HG03520 (cell line): ENCODE measurements at regions not wholly inside any gene's neighbourhood (a gene's known extent, or its start where the extent isn't known, plus 50 kb on each side); places are given as distances from the start of the nearest gene placed in this dataset.
"Not testable (repeated sequence)": the region's sequence is repeated elsewhere in the genome, so short reads cannot be mapped to it uniquely, and the experiment has no call there.

Experiments used
- ATAC-seq: cut with Tn5 transposase; IDR thresholded peaks from one replicate; pipeline ENCODE4 v1.9.1; 2021; ENCODE audit warnings: mild to moderate bottlenecking, moderate library complexity; ENCODE audit not compliant: unreplicated experiment

- no peak for ATAC-seq
Observed at GRCh38 chr4:186845137-186845842, 121.6 kb upstream of the FAT1 start.

- ATAC-seq = no peak
Observed at GRCh38 chr4:186846426-186846825, 122.8 kb upstream of the FAT1 start.

DNA sequence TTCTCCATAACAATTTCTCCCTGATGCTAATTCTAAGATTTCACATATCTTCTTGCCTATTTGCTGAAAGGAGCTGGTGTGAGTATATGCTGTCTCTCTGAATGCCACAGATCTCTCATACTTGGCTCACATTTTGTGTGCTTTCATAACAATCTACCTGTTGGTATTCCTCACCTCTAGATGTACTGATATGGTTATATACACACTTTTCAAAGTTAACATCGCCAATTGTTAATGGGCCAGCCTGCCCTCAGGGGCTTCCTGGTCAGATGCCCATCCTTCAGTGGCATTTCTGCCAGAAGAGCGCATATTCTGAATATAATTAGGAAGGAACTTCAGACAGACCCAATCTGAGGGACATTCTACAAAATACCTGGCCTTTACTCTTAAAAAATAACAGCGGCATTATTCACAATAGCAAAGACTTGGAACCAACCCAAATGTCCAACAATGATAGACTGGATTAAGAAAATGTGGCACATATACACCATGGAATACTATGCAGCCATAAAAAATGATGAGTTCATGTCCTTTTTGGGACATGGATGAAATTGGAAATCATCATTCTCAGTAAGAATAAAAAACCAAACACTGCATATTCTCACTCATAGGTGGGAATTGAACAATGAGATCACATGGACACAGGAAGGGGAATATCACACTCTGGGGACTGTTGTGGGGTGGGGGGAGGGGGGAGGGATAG lies 123.9 kb upstream of the FAT1 start:
- not testable (repeated sequence) for ATAC-seq

- no peak for ATAC-seq
Observed at GRCh38 chr4:186848437-186848836, 124.8 kb upstream of the FAT1 start.

- ATAC-seq = no peak
Observed at GRCh38 chr4:186851291-186852072, 127.8 kb upstream of the FAT1 start.

DNA sequence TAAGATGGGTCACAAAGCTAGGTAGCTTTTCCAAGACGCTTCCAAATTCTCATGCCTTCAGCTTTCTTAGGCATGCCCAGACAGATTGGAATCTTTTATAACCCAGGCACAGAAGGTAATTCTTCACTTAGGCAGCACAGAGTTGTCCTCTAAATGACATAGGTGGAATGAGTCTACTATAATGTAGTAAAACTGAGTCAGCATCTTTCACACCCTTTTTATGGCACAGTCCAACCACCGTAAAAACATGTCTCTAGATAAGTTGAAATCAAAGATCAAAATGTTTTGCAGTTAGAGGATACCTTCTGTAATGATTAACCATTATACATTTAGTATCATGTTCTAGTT lies 128.4 kb upstream of the FAT1 start:
- ATAC-seq = no peak

DNA sequence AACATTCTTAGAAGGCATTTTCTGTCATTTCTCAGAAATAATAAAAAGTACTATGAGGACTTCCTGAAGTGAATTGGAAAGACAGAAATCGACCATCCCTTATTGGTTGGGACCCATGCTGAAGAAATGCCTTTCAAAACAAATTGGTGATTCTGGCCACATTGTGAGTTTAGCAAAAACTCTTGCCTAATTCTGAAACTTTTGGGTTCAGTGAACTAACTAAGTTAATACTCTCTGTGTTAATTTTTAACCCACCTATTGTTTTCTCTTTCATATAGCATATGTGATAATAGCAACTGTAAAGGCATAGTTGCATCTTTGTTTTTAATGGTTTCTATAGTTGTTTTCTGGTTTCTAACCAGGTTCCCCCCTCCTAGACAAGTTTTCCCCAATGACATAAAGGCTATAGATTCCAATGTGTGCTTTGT lies 129.3 kb upstream of the FAT1 start:
- ATAC-seq = no peak

DNA sequence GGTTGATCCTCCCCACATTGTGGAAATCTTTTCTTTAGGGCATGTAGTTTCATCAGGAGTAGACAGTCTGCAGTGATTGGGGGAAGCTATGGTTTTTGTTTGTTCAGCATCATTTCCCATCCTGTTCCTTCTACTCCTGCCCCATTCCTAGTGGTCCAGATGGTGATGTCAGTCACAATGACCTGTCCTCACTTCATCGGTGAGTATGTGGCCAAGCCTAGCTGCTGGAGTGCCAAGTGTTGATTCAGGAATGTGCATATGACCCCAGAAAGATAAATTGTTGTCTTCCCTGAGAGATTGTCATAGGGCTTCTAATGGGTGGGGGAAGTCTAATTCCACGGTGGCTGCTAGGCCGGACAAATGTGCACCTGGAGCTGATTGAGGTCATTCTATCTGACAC lies 130.6 kb upstream of the FAT1 start:
- no peak for ATAC-seq

DNA sequence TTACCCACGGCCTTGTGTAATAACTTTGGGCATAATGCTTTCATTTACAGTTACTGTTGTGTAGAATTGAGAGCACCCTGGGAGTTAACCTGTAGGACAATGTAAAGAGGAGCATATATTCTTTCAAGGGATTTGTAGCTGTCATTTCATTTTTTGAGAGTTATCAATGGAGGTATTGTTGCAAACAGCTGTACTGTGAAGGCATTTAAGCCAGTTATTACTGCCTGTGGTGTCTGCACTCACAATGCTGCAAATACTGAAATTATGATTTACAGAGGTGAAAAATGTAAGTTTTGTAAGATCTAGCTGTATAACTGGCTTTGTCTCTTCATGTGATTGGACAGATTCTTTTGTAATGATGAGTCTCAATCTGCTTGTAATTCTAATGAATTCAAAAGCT lies 131.5 kb upstream of the FAT1 start:
- no peak for ATAC-seq

DNA sequence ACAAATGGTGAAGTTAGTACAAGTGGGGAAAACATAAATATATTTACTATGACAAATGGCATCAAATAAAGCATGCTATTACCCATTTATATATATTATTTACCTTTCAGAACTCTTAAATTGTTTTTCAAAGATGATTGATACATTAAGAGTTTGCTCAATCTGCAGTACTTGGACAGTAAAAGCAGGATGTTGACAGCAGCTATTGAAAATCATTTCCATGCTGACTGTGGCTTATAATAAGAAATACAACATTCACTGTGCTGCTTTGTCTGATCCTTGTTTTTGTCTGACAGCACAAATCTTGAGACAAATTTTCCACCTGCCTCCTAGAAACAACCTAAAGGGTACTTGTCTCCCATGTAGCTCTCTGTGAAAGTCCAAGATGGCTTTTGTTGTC lies 134.1 kb upstream of the FAT1 start:
- ATAC-seq = no peak

DNA sequence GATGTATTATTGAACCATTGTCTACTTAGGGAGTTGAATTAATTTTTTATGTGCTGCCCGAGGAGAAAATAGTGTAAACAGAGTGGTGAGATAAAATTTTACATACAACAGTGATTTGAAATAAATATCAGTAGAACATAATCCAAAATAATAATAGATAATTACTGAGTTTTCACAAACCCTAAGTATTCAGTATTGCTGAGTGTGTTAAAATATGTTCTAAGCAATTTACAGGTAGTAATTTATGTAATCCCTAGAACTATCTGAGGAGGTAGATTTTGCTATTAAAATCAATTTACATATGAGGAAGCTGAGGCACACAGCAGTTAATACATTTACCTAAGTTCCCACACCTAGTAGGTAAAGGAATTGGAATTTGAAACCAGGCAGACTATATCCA lies 134.7 kb upstream of the FAT1 start:
- no peak for ATAC-seq

- no peak for ATAC-seq
Observed at GRCh38 chr4:186859420-186859819, 135.8 kb upstream of the FAT1 start.

GRCh38 chr4:186861317-186861716 lies 137.7 kb upstream of the FAT1 start:
- ATAC-seq = no peak

GRCh38 chr4:186871856-186872255 lies 148.2 kb upstream of the FAT1 start:
- no peak for ATAC-seq

- not testable (repeated sequence) for ATAC-seq
Observed at GRCh38 chr4:186873095-186873494, 149.4 kb upstream of the FAT1 start.

DNA sequence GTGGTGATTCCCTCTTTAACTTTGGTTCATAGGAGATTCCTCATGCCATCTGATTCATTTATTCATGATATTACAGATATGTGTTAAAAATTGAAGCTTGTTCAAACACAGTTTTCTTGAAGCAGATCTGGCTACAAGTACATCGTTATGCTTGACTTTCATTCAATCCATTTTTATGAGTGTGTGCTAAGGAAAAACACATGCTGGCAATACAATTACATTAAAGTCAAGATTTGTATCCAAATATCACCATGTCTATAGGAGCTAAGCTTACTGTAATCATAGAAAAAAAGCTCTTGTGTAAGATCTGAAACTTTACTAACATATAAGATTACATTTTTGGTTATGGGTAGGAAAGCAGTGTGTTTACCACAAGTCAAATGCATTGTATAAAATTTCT lies 151.8 kb upstream of the FAT1 start:
- ATAC-seq = no peak

DNA sequence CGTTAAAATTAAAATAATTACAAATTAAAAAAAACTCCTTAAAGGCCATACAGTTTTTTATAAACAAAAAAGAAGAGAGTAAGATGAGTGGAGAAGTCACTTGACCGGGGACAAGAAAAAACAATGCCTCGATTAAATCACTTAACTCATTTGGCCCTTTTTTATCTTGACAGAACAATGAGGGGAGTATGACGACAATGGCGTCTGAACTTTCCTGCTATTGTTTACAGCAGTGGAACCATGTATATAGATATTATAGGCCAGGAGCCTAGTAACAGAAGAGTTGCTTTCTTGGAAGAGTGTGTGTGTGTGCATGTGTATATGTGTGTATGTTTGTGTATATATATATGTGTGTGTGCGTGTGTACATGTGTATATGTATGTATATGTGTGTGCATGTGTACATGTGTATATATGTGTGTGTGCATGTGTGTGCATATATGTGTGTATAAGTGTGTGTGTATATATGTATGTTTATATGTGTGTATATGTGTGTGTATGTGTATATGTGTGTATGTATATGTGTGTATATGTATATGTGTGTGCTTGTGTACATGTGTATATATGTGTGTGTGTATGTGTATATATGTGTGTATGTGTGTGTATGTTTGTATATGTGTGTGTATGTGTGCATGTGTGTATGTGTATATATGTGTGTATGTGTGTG lies 153.4 kb upstream of the FAT1 start:
- no peak for ATAC-seq

DNA sequence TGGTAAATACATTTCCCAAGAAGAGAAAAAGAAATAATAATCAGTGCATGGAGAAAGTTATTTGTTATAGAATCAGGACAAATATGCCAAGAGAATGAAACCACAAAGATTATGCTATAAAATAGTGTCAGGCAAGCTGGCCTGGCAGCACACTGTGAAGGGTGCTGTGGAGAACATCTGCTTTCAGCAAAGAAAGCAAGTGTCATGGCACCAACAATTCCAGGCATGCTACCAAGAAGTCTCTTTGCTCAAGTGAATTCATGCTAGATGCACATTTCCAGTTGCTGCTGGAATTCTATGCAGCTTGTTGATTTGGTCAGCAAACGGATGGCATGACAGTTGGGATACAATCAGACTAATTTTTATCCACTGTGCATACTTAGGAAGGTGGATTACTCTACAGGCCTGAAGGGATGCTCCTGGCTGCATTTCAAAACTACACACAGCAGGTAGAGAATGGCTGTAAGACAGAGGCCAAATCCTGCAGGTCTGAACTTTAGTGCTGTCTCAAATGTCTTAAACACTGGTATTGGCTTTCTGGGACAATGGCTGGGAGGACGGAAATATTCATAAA lies 154.6 kb upstream of the FAT1 start:
- ATAC-seq = no peak

DNA sequence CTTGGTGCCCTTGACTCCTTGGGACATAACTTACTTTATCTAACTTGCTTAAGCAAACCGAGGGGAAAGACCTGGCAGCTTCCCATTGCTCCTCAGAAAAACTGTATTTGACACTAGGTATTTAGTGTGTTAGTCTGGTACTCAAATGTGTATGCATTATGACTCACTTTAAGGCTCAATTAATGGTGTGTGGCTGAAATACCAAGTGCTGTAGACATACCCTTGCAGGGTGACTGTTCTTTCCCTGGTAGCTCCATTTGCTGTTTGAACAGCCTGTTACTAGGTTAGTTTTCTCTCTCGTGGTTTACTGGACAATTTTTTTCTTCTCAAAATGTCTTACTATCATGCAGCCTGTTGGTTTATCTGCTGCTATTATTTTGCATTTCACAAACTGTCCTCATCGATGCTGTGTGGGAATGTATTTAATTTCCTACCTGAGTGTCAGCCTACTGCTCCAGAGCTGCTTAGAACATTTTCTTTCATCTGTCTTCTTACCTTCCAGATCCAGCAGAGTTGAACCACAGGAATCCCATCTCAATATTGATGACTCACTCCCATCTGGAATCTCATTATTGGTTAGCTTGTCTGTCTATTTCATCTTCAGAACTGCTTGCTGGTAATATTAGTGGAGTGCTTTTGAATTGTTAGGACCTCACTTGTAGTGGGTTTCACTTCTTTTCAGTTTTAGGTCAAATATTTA lies 158.0 kb upstream of the FAT1 start:
- no peak for ATAC-seq

- no peak for ATAC-seq
Observed at GRCh38 chr4:186882293-186882692, 158.6 kb upstream of the FAT1 start.
